ENCODE measurements at regions not wholly inside any gene's neighbourhood (a gene's known extent, or its start where the extent isn't known, plus 50 kb on each side); places are given as distances from the start of the nearest gene placed in this dataset.

GRCh38 chr2:51243892-51244535, 212.1 kb upstream of the NRXN1 start:
- Histone ChIP-seq H3K4me1 (ENCODE audit: control insufficient read depth, insufficient read depth, low read length) (no peaks in the 10 kb centered on the region), H3K9me3 (ENCODE audit: control insufficient read depth, insufficient read depth, low read depth, low read length) (no peaks in the 10 kb centered on the region), H3K4me3 (ENCODE audit: low read depth, low read length) (no peak overlapping the region), H3K36me3 (ENCODE audit: control insufficient read depth in 2 of 2, insufficient read depth in 1 of 2, low read length in 2 of 2) (no peaks in the 10 kb centered on the region), H3K27ac (ENCODE audit: extremely low read depth, low read depth, low read length) (no peak overlapping the region)
- CTCF ChIA-PET, result no interaction called here
- TF ChIP-seq ZBTB20 (tag by site-specific recombination; IDR thresholded peaks at IDR 0.05) (no peak), YY2 (tag by site-specific recombination; IDR thresholded peaks at IDR 0.05) (no peak), REPIN1 (tag by site-specific recombination; IDR thresholded peaks at IDR 0.05; ENCODE audit: low read depth) (no peak), ZNF664 (tag by site-specific recombination; IDR thresholded peaks at IDR 0.05) (no peak)
- POLR2A ChIA-PET, result no interaction called here

- H3K36me3 ChIP-seq (ENCODE audit: control insufficient read depth in 2 of 2, insufficient read depth in 1 of 2, low read length in 2 of 2), result no peaks in the 10 kb centered on the region
- no peak for TF ChIP-seq TCF7L2 (IDR thresholded peaks at IDR 0.05; ENCODE audit: borderline replicate concordance, low read depth, low read length)
- no peak for TF ChIP-seq ZNF626 (tag by site-specific recombination; IDR thresholded peaks at IDR 0.05)
- H3K27ac ChIP-seq (ENCODE audit: extremely low read depth, low read depth, low read length), result no peak overlapping the region
- H3K4me3 ChIP-seq (ENCODE audit: low read depth, low read length), result no peak overlapping the region
- no peaks in the 10 kb centered on the region for H3K4me1 ChIP-seq (ENCODE audit: control insufficient read depth, insufficient read depth, low read length)
- POLR2A ChIA-PET, result no interaction called here
- CTCF ChIA-PET, result no interaction called here
- no peaks in the 10 kb centered on the region for H3K9me3 ChIP-seq (ENCODE audit: control insufficient read depth, insufficient read depth, low read depth, low read length)
These were observed 205.8 kb upstream of the NRXN1 start for GRCh38 chr2:51237626-51238271.

GRCh38 chr2:51232027-51232426, 200.1 kb upstream of the NRXN1 start:
- ChIA-PET POLR2A (no interaction called here), CTCF (no interaction called here)
- Histone ChIP-seq H3K4me3 (ENCODE audit: low read depth, low read length) (no peak overlapping the region), H3K27ac (ENCODE audit: extremely low read depth, low read depth, low read length) (no peak overlapping the region), H3K4me1 (ENCODE audit: control insufficient read depth, insufficient read depth, low read length) (no peaks in the 10 kb centered on the region), H3K36me3 (ENCODE audit: control insufficient read depth in 2 of 2, insufficient read depth in 1 of 2, low read length in 2 of 2) (no peaks in the 10 kb centered on the region), H3K9me3 (ENCODE audit: control insufficient read depth, insufficient read depth, low read depth, low read length) (no peaks in the 10 kb centered on the region)
- TF ChIP-seq ZBTB20 (tag by site-specific recombination; IDR thresholded peaks at IDR 0.05), result no peak
- TF ChIP-seq ZNF404 (tag by site-specific recombination; IDR thresholded peaks at IDR 0.05), result no peak
- TF ChIP-seq, protein P1, sequence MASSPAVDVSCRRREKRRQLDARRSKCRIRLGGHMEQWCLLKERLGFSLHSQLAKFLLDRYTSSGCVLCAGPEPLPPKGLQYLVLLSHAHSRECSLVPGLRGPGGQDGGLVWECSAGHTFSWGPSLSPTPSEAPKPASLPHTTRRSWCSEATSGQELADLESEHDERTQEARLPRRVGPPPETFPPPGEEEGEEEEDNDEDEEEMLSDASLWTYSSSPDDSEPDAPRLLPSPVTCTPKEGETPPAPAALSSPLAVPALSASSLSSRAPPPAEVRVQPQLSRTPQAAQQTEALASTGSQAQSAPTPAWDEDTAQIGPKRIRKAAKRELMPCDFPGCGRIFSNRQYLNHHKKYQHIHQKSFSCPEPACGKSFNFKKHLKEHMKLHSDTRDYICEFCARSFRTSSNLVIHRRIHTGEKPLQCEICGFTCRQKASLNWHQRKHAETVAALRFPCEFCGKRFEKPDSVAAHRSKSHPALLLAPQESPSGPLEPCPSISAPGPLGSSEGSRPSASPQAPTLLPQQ (tag by site-specific recombination; IDR thresholded peaks at IDR 0.05), result no peak
- TF ChIP-seq ZNF223 (tag by site-specific recombination; IDR thresholded peaks at IDR 0.05), result no peak
- no peak for TF ChIP-seq SCRT1 (tag by site-specific recombination; IDR thresholded peaks at IDR 0.05; ENCODE audit: borderline replicate concordance)
- TF ChIP-seq ZBTB21 (tag by site-specific recombination; IDR thresholded peaks at IDR 0.05), result no peak
- no peak for TF ChIP-seq ZNF266 (tag by site-specific recombination; IDR thresholded peaks at IDR 0.05; ENCODE audit: low read depth)
- no peak for TF ChIP-seq ZNF514 (tag by site-specific recombination; IDR thresholded peaks at IDR 0.05)
- TF ChIP-seq SP3 (tag by site-specific recombination; IDR thresholded peaks at IDR 0.05), result no peak
- no peak for TF ChIP-seq ZBTB7A (tag by site-specific recombination; IDR thresholded peaks at IDR 0.05; ENCODE audit: low read depth)
- TF ChIP-seq ZNF214 (tag by site-specific recombination; IDR thresholded peaks at IDR 0.05; ENCODE audit: borderline replicate concordance), result no peak
- TF ChIP-seq ZNF777 (tag by site-specific recombination; IDR thresholded peaks at IDR 0.05; ENCODE audit: borderline replicate concordance), result no peak
- TF ChIP-seq ZNF175 (tag by site-specific recombination; IDR thresholded peaks at IDR 0.05), result no peak
- TF ChIP-seq, protein P2, sequence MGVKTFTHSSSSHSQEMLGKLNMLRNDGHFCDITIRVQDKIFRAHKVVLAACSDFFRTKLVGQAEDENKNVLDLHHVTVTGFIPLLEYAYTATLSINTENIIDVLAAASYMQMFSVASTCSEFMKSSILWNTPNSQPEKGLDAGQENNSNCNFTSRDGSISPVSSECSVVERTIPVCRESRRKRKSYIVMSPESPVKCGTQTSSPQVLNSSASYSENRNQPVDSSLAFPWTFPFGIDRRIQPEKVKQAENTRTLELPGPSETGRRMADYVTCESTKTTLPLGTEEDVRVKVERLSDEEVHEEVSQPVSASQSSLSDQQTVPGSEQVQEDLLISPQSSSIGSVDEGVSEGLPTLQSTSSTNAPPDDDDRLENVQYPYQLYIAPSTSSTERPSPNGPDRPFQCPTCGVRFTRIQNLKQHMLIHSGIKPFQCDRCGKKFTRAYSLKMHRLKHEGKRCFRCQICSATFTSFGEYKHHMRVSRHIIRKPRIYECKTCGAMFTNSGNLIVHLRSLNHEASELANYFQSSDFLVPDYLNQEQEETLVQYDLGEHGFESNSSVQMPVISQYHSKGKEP (tag by site-specific recombination; IDR thresholded peaks at IDR 0.05), result no peak
- TF ChIP-seq, protein P3, sequence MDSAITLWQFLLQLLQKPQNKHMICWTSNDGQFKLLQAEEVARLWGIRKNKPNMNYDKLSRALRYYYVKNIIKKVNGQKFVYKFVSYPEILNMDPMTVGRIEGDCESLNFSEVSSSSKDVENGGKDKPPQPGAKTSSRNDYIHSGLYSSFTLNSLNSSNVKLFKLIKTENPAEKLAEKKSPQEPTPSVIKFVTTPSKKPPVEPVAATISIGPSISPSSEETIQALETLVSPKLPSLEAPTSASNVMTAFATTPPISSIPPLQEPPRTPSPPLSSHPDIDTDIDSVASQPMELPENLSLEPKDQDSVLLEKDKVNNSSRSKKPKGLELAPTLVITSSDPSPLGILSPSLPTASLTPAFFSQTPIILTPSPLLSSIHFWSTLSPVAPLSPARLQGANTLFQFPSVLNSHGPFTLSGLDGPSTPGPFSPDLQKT (IDR thresholded peaks at IDR 0.05; ENCODE audit: borderline replicate concordance, low read depth, low read length), result no peak
- TF ChIP-seq ZNF292 (tag by site-specific recombination; IDR thresholded peaks at IDR 0.05; ENCODE audit: borderline replicate concordance, low read depth), result no peak
- TF ChIP-seq, protein P4, sequence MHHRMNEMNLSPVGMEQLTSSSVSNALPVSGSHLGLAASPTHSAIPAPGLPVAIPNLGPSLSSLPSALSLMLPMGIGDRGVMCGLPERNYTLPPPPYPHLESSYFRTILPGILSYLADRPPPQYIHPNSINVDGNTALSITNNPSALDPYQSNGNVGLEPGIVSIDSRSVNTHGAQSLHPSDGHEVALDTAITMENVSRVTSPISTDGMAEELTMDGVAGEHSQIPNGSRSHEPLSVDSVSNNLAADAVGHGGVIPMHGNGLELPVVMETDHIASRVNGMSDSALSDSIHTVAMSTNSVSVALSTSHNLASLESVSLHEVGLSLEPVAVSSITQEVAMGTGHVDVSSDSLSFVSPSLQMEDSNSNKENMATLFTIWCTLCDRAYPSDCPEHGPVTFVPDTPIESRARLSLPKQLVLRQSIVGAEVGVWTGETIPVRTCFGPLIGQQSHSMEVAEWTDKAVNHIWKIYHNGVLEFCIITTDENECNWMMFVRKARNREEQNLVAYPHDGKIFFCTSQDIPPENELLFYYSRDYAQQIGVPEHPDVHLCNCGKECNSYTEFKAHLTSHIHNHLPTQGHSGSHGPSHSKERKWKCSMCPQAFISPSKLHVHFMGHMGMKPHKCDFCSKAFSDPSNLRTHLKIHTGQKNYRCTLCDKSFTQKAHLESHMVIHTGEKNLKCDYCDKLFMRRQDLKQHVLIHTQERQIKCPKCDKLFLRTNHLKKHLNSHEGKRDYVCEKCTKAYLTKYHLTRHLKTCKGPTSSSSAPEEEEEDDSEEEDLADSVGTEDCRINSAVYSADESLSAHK (tag by site-specific recombination; IDR thresholded peaks at IDR 0.05), result no peak
